Ovary (tissue), 3 donors: ENCODE measurements at regions not wholly inside any gene's neighbourhood (a gene's known extent, or its start where the extent isn't known, plus 50 kb on each side); places are given as distances from the start of the nearest gene placed in this dataset.

ENCODE experiments used
- EP300 ChIP-seq: sonication (generic); formaldehyde crosslinking; IDR thresholded peaks from one replicate; pipeline ENCODE4 v1.6.1; 2017; ENCODE audit warnings: antibody characterized with exemption
- POLR2A ChIP-seq: fragments of 450-650 bp; IDR thresholded peaks from one replicate; pipeline ENCODE4 v1.6.1; 2017; ENCODE audit warnings: antibody characterized with exemption, mild to moderate bottlenecking, moderate library complexity
- TF ChIP-seq, protein P1 (sequence below), 3 donors: fragments of 450-650 bp in 2 of 3; fragments of 200-600 bp in 1 of 3; IDR thresholded peaks; one replicate each; pipeline versions ENCODE4 v1.5.1 to v1.8.0; 2016 to 2022; ENCODE audit warnings: antibody characterized with exemption in 3 of 3, mild to moderate bottlenecking in 1 of 3
- donor health status: DM: no; HTN: no; CAD: no.

DNA sequence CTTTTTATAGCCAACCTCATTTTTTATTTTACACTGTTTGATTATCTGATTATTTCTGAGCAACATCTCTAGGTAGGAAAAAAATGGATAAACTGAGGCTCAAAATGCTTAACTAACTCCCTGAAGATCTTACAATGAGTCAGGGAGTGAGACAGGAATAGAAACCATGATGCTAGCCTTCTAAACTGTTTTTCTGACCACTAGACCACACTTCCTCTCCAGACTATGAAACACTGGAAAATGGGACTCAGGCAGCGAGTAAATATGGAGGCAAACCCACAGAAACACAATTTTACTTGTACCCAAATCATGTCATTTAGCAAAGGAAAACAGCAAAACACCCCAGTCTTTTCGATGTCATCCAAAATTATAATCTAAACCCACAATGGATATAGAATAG is 129.9 kb upstream of the ANKH start:
- TF ChIP-seq, protein P1, sequence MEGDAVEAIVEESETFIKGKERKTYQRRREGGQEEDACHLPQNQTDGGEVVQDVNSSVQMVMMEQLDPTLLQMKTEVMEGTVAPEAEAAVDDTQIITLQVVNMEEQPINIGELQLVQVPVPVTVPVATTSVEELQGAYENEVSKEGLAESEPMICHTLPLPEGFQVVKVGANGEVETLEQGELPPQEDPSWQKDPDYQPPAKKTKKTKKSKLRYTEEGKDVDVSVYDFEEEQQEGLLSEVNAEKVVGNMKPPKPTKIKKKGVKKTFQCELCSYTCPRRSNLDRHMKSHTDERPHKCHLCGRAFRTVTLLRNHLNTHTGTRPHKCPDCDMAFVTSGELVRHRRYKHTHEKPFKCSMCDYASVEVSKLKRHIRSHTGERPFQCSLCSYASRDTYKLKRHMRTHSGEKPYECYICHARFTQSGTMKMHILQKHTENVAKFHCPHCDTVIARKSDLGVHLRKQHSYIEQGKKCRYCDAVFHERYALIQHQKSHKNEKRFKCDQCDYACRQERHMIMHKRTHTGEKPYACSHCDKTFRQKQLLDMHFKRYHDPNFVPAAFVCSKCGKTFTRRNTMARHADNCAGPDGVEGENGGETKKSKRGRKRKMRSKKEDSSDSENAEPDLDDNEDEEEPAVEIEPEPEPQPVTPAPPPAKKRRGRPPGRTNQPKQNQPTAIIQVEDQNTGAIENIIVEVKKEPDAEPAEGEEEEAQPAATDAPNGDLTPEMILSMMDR (IDR thresholded peaks at IDR 0.05), result no peak
- TF ChIP-seq EP300 (no peak), POLR2A (no peak)
